ENCODE measurements at regions not wholly inside any gene's neighbourhood (a gene's known extent, or its start where the extent isn't known, plus 50 kb on each side); places are given as distances from the start of the nearest gene placed in this dataset.
A peak's percentile ranks its signal among the peaks of the same experiment; 100 is the strongest.

DNA sequence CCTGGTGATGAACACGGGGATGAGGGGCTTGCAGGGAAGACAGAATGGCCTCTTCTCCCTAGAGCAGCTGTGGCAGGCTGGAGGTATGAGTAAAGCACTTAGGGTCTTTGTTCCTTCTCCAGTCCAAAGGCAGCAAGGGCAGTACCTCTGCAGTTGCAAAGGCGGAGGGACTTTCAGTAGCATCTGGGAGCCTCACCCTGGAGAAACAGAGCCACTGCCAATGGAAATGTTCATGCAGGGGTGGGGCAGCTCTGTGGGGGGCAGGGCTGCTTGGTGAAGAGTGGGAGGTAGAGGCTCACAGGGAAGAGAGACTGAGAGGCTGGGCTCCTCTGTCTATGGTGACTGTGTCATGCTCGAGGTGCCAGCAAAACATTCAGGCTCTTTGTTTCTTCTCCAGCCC is 344.1 kb upstream of the CHAC2 start:
- TF ChIP-seq, protein P1, sequence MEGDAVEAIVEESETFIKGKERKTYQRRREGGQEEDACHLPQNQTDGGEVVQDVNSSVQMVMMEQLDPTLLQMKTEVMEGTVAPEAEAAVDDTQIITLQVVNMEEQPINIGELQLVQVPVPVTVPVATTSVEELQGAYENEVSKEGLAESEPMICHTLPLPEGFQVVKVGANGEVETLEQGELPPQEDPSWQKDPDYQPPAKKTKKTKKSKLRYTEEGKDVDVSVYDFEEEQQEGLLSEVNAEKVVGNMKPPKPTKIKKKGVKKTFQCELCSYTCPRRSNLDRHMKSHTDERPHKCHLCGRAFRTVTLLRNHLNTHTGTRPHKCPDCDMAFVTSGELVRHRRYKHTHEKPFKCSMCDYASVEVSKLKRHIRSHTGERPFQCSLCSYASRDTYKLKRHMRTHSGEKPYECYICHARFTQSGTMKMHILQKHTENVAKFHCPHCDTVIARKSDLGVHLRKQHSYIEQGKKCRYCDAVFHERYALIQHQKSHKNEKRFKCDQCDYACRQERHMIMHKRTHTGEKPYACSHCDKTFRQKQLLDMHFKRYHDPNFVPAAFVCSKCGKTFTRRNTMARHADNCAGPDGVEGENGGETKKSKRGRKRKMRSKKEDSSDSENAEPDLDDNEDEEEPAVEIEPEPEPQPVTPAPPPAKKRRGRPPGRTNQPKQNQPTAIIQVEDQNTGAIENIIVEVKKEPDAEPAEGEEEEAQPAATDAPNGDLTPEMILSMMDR (IDR thresholded peaks at IDR 0.05), result no peak

DNA sequence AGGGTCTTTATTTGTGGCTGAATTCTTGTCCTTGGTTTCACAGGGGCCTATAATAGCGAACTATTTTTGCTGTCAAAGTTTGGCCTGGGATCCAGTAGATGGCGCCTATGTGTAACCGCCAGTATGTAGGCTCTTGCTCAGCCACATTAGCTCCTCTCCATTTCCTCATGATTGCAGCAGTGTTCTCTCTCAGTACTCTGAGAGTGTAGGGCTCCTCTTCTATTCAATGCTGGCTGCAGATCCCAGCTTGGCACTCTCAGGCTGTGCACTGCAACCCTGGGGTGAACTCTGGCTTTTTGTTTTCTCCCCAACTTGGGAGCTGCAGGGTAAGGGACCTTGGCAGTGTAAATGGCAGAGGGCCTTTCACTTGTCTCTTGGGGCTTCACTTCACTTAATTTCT is 344.6 kb upstream of the CHAC2 start:
- no peak overlapping the region for H3K27ac ChIP-seq
- 48 to 57% (median 52%) methylated on average over 3 of the region's 3 CpGs for WGBS, 3 donors
- TF ChIP-seq, protein P1 (IDR thresholded peaks at IDR 0.05), result peak; percentile 24
- H3K27me3 ChIP-seq (ENCODE audit: insufficient read depth in 3 of 3, low read length in 2 of 3), result no peaks in the 10 kb centered on the region
- intact Hi-C loops (cut with DNase I), result loop anchor here in 1 of 2 donors (5.0 kb wide), 1 partner anchor 54 kb away; no protein-coding TSS in a partner anchor
- no peak overlapping the region for H3K4me3 ChIP-seq
- DNase-seq, result no peak
- H3K9me3 ChIP-seq, result no peaks in the 10 kb centered on the region
- H3K4me1 ChIP-seq, result no peaks in the 10 kb centered on the region
- no peaks in the 10 kb centered on the region for H3K36me3 ChIP-seq (ENCODE audit: insufficient read depth in 1 of 2, low read depth in 1 of 2)
- peak in 3 of 4 donors; percentile 49 to 64 (median 64) for ATAC-seq

More for the DNA sequence above, 344.1 kb upstream of the CHAC2 start:
- no peaks in the 10 kb centered on the region for H3K36me3 ChIP-seq (ENCODE audit: insufficient read depth in 1 of 2, low read depth in 1 of 2)
- H3K4me1 ChIP-seq, result no peaks in the 10 kb centered on the region
- 84 to 89% (median 88%) methylated on average over 3 of the region's 3 CpGs for WGBS, 3 donors
- DNase-seq (no peak), ATAC-seq (no peak)
- H3K27ac ChIP-seq, result no peak overlapping the region
- no peaks in the 10 kb centered on the region for H3K9me3 ChIP-seq
- no peak overlapping the region for H3K4me3 ChIP-seq
- no peaks in the 10 kb centered on the region for H3K27me3 ChIP-seq (ENCODE audit: insufficient read depth in 3 of 3, low read length in 2 of 3)
- intact Hi-C loops (cut with DNase I), result loop anchor here in 1 of 2 donors (5.0 kb wide), 1 partner anchor 54 kb away; no protein-coding TSS in a partner anchor

DNA sequence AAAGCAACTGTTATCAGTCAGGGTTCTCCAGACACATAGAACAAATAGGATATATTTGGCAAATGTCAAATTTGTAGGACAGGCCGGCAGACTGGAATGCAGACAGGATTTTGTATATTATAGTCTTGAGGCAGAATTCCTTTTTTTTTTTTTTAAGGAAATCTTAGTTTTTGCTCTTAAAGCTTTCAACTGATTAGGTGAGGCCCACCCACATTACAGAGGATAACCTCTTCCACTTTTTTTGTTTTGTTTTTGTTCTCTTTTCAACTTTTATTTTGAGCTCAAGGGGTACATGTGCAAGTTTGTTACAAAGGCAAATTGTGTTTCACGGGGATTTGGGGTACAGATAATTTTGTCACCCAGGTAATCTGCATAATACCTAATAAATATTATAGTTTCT is 350.2 kb upstream of the CHAC2 start:
- no peaks in the 10 kb centered on the region for H3K9me3 ChIP-seq
- DNase-seq (no peak), ATAC-seq (no peak)
- H3K36me3 ChIP-seq (ENCODE audit: insufficient read depth in 1 of 2, low read depth in 1 of 2), result no peaks in the 10 kb centered on the region
- no peaks in the 10 kb centered on the region for H3K27me3 ChIP-seq (ENCODE audit: insufficient read depth in 3 of 3, low read length in 2 of 3)
- no peak overlapping the region for H3K27ac ChIP-seq
- no peak overlapping the region for H3K4me3 ChIP-seq
- TF ChIP-seq, protein P1 (IDR thresholded peaks at IDR 0.05), result no peak
- intact Hi-C loops (cut with DNase I), result no loop called here
- 88 to 97% (median 94%) methylated on average over 2 of the region's 2 CpGs for WGBS, 3 donors
- H3K4me1 ChIP-seq, result no peaks in the 10 kb centered on the region

DNA sequence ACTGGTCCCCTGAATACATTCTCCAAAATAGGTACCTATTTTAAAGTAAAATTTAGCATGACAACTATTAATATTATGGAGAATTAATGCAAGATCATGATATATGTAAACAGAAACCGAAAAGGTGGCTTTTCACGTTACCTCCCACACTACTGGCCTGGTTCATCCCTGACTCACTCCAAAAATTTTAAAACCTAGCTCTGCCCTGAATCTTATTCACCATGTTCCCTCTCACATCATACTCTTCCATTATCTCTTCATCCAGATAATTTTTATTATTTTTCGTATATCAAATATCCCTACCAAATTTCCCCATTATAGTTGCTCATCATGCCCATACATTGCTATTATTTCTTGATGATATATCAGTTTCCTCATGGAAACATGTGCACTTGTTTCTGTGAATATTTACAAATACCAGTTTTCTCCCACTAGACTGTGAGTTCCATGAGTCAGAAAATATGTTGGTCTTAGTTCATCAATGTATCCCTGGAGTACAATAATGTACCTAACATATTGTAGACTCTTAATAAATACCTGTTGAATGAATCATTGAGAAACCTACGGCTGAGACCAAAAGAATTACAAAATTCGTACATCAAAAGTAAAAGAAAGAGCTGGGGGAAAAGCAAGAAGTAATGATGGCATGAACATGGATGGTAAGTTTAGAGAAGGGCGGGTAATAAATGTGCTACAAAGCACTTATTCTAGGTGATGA is 360.1 kb upstream of the CHAC2 start:
- Histone ChIP-seq H3K4me3 (no peak overlapping the region), H3K9me3 (no peaks in the 10 kb centered on the region), H3K27me3 (ENCODE audit: insufficient read depth in 3 of 3, low read length in 2 of 3) (peaks cover 0 to 2% (median 0%) of the 10 kb centered on the region in 3 donors), H3K4me1 (no peaks in the 10 kb centered on the region), H3K27ac (no peak overlapping the region), H3K36me3 (ENCODE audit: insufficient read depth in 1 of 2, low read depth in 1 of 2) (no peaks in the 10 kb centered on the region)
- 85 to 88% (median 87%) methylated on average over 6 of the region's 6 CpGs for WGBS, 3 donors
- ATAC-seq, result no peak
- intact Hi-C loops (cut with DNase I), result no loop called here
- DNase-seq, result no peak
- TF ChIP-seq, protein P1 (IDR thresholded peaks at IDR 0.05), result no peak

All from psoas muscle (tissue), 7 donors.